ENCODE measurements at regions not wholly inside any gene's neighbourhood (a gene's known extent, or its start where the extent isn't known, plus 50 kb on each side); places are given as distances from the start of the nearest gene placed in this dataset.

- Mint-ChIP-seq H3K9me3 (ENCODE audit: low read depth) (no peaks in the 10 kb centered on the region), H3K36me3 (ENCODE audit: insufficient read depth) (no peaks in the 10 kb centered on the region), H3K27ac (no peak overlapping the region), H3K27me3 (peaks cover 2% of the 10 kb centered on the region), H3K4me3 (ENCODE audit: low read depth) (no peak overlapping the region), H3K4me1 (ENCODE audit: low read depth) (peaks cover 8% of the 10 kb centered on the region)
- DNase-seq (ENCODE audit: low spot score, unreplicated experiment): no peak
- TF ChIP-seq CTCF (IDR thresholded peaks at IDR 0.05; ENCODE audit: unreplicated experiment): no peak
Observed at GRCh38 chr2:122022531-122022930, 267.1 kb downstream of the TSN start.

DNA sequence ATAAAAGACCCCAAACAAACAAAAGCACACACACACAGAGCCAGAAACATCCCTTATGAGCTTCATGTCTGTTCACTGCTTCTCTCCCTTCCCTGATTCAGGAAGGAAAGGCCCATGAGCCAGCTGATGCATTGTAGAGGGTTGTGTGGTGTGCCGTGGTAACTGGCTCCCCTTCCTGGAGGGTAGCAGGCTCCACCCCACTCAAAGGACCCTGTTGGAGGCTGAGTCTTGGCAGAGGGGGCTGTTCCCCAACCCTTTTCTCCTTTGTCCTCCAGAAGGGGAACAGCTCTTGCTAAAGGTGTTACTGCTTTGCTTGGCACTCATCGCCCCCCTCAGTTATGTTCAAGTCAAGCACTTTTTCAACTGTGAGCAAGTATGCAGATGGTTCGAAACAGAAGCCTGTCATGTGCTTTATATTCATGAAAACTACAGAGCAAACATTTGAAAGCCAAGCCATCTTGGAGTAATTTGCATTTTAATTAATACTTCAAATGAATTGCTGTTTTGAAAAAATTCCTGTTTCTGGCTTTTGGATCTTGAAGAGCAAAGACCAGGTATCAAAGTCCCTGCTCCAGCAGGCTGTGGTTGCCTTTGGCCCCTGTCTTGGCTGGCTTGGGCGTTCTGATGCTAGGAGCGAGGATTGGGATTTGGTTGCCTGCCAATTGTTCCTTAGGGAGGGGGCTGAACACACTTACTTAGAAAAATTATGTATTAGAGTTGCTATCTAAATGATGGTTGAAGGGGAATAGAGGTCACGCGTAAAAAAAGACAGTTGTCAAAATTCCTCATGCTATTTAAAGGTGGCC lies 267.8 kb downstream of the TSN start:
- Mint-ChIP-seq H3K27ac (no peak overlapping the region), H3K36me3 (ENCODE audit: insufficient read depth) (no peaks in the 10 kb centered on the region), H3K4me3 (ENCODE audit: low read depth) (no peak overlapping the region), H3K9me3 (ENCODE audit: low read depth) (no peaks in the 10 kb centered on the region), H3K4me1 (ENCODE audit: low read depth) (peaks cover 8% of the 10 kb centered on the region), H3K27me3 (peaks cover 2% of the 10 kb centered on the region)
- DNase-seq (ENCODE audit: low spot score, unreplicated experiment): no peak
- TF ChIP-seq CTCF (IDR thresholded peaks at IDR 0.05; ENCODE audit: unreplicated experiment): no peak

DNA sequence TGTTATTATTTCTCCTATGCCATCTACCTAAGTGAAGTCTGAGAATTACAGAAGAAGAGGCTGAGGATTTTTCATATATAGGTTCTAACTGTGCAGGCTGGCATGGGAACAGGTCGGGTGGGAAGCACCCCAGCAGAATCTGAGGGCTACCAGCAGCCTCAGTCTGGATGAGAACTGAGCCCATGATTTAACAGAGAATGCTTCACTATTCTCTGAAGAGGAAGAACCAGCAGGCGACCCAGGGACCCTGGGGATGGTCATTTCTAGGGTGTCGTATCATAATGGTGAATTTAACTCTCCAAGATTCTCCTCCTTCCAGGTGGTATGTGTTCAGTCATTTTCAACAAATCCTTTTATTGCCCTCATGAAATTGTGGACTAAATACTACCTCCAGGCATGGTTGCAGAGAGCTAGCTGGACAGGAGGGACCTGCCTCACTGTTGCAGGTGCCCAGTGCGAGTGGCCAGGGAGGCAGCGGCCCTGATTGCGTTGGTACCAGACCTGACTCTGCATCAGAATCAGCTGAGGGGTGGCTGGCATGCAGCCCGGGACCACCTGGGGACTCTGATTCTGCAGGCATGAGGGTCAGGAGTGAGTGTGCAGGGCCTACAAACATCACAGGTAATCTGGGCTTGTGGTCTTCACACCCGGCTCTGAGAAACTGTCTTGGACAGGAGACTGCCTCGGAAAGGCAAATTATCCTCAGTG lies 272.2 kb downstream of the TSN start:
- TF ChIP-seq CTCF (IDR thresholded peaks at IDR 0.05; ENCODE audit: unreplicated experiment): no peak
- H3K36me3 Mint-ChIP-seq (ENCODE audit: insufficient read depth): no peaks in the 10 kb centered on the region
- H3K4me3 Mint-ChIP-seq (ENCODE audit: low read depth): no peak overlapping the region
- no peak overlapping the region for H3K27ac Mint-ChIP-seq
- no peaks in the 10 kb centered on the region for H3K9me3 Mint-ChIP-seq (ENCODE audit: low read depth)
- no peaks in the 10 kb centered on the region for H3K4me1 Mint-ChIP-seq (ENCODE audit: low read depth)
- peaks cover 10% of the 10 kb centered on the region for H3K27me3 Mint-ChIP-seq
- DNase-seq (ENCODE audit: low spot score, unreplicated experiment): no peak

DNA sequence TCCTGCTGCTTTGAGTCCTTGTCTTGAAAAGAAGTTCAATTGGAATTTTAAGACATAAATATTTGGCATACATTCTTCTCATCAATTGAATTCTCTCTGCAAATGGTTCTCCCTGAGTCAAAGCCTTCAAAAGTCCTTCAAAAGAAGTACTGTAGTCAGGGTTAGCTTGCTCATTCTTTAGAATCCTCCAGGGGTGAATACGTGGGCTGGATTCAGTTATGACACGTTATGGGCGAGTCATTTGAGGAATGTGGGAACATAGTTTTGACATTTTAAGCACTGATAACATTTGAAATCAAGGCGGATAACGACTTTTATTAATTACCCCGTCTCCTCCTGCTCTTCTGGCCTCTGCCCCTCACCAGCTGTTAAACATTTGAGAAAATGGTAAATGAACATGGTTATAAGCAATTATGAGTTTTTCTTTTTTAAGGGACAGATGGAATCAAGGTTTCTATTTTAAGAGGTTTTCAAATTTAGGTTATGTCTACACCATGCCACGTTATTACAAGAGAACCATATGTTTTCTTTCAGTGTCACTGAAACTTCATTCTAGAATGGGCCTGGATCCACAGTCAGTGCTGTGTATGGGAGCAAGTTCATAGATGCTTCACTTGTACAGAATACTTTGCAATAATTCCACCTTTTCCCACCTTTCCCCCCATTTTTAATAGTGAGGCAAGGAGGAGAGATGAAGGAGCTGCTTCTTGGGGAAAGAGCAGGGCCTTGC lies 273.1 kb downstream of the TSN start:
- TF ChIP-seq CTCF (IDR thresholded peaks at IDR 0.05; ENCODE audit: unreplicated experiment): no peak
- H3K4me1 Mint-ChIP-seq (ENCODE audit: low read depth): no peaks in the 10 kb centered on the region
- H3K36me3 Mint-ChIP-seq (ENCODE audit: insufficient read depth): no peaks in the 10 kb centered on the region
- no peak for DNase-seq (ENCODE audit: low spot score, unreplicated experiment)
- no peaks in the 10 kb centered on the region for H3K9me3 Mint-ChIP-seq (ENCODE audit: low read depth)
- H3K27ac Mint-ChIP-seq: no peak overlapping the region
- no peak overlapping the region for H3K4me3 Mint-ChIP-seq (ENCODE audit: low read depth)
- peaks cover 15% of the 10 kb centered on the region for H3K27me3 Mint-ChIP-seq

GRCh38 chr2:122029456-122029855 lies 274.0 kb downstream of the TSN start:
- Mint-ChIP-seq H3K9me3 (ENCODE audit: low read depth) (no peaks in the 10 kb centered on the region), H3K27ac (no peak overlapping the region), H3K4me1 (ENCODE audit: low read depth) (no peaks in the 10 kb centered on the region), H3K36me3 (ENCODE audit: insufficient read depth) (no peaks in the 10 kb centered on the region), H3K4me3 (ENCODE audit: low read depth) (no peak overlapping the region), H3K27me3 (peaks cover 17% of the 10 kb centered on the region)
- no peak for DNase-seq (ENCODE audit: low spot score, unreplicated experiment)
- TF ChIP-seq CTCF (IDR thresholded peaks at IDR 0.05; ENCODE audit: unreplicated experiment): no peak
